GM12872 (cell line): ENCODE measurements at regions not wholly inside any gene's neighbourhood (a gene's known extent, or its start where the extent isn't known, plus 50 kb on each side); places are given as distances from the start of the nearest gene placed in this dataset.

Experiments
- CTCF ChIP-seq: IDR thresholded peaks from 3 replicates; pipeline ENCODE4 v1.5.1; 2011; ENCODE audit warnings: low read depth, mild to moderate bottlenecking, low read length, moderate library complexity; ENCODE audit not compliant: insufficient read depth

- TF ChIP-seq CTCF: no peak
These were observed 904.4 kb downstream of the GALC start for GRCh38 chr14:87088588-87088987.

- no peak for TF ChIP-seq CTCF
These were observed 905.1 kb downstream of the GALC start for GRCh38 chr14:87087881-87088280.

- no peak for TF ChIP-seq CTCF
These were observed 908.1 kb downstream of the GALC start for GRCh38 chr14:87084908-87085307.

GRCh38 chr14:87082917-87083316, 910.1 kb downstream of the GALC start:
- no peak for TF ChIP-seq CTCF

GRCh38 chr14:87081004-87081403, 912.0 kb downstream of the GALC start:
- TF ChIP-seq CTCF: no peak

GRCh38 chr14:87080146-87080545, 912.8 kb downstream of the GALC start:
- TF ChIP-seq CTCF: no peak

- no peak for TF ChIP-seq CTCF
These were observed 913.6 kb downstream of the GALC start for GRCh38 chr14:87079416-87079815.

GRCh38 chr14:87076922-87077321, 916.1 kb downstream of the GALC start:
- no peak for TF ChIP-seq CTCF
